Gastroesophageal sphincter (tissue), 4 donors: ENCODE measurements at regions not wholly inside any gene's neighbourhood (a gene's known extent, or its start where the extent isn't known, plus 50 kb on each side); places are given as distances from the start of the nearest gene placed in this dataset.

Experiments
- ATAC-seq: fragments of 150-250 bp; one replicate; pipeline ENCODE4 v1.9.1; 2016; ENCODE audit warnings: mild to moderate bottlenecking, moderate library complexity
- H3K27ac ChIP-seq, 4 donors: fragments of 200-600 bp; sonication (generic) in 3 of 4; 1 replicate in 3 of 4; 2 replicates in 1 of 4; pipeline ENCODE4 v1.5.1; 2016 to 2019
- H3K27me3 ChIP-seq: fragments of 200-600 bp; sonication (generic); one replicate; pipeline ENCODE4 v1.5.1; 2019
- H3K36me3 ChIP-seq, 2 donors: fragments of 200-600 bp; sonication (generic); one replicate each; pipeline ENCODE4 v1.5.1; 2019; ENCODE audit warnings: control low read depth in 1 of 2
- H3K4me1 ChIP-seq, 3 donors: fragments of 200-600 bp; sonication (generic); 1 replicate in 2 of 3; 2 replicates in 1 of 3; pipeline ENCODE4 v1.5.1; 2016 to 2019; ENCODE audit warnings: control low read depth in 2 of 3
- H3K4me3 ChIP-seq, 2 donors: fragments of 200-600 bp; sonication (generic); one replicate each; pipeline ENCODE4 v1.5.1; 2019; ENCODE audit warnings: mild to moderate bottlenecking in 1 of 2, moderate library complexity in 1 of 2
- H3K9me3 ChIP-seq, 3 donors: fragments of 200-600 bp; sonication (generic); one replicate each; pipeline ENCODE4 v1.5.1; 2017 to 2019; ENCODE audit warnings: control low read depth in 2 of 3
- EP300 ChIP-seq: sonication (generic); formaldehyde crosslinking; IDR thresholded peaks from one replicate; pipeline ENCODE4 v1.6.1; 2017; ENCODE audit warnings: antibody characterized with exemption, mild to moderate bottlenecking
- POLR2A ChIP-seq, 2 donors: fragments of 450-650 bp; IDR thresholded peaks; one replicate each; pipeline ENCODE4 v1.6.1; 2017; ENCODE audit warnings: antibody characterized with exemption in 2 of 2, mild to moderate bottlenecking in 2 of 2, moderate library complexity in 1 of 2
- POLR2AphosphoS5 ChIP-seq: sonication (generic); formaldehyde crosslinking; IDR thresholded peaks from one replicate; pipeline ENCODE4 v1.6.1; 2017; ENCODE audit warnings: antibody characterized with exemption
- whole genome bisulfite sequencing, 2 donors: methylation state at CpG; one replicate each; pipeline ENCODE4 v1.1.5; 2018; ENCODE audit warnings: low coverage in 1 of 2; 5-methylcytosine and 5-hydroxymethylcytosine counted together
- TF ChIP-seq, protein P1 (sequence below), 4 experiments: fragments of 200-600 bp in 2 of 4; fragments of 450-650 bp in 2 of 4; sonication (generic) in 1 of 4; IDR thresholded peaks; one replicate each; pipeline ENCODE4 v1.5.1; 2017 to 2019; ENCODE audit warnings: antibody characterized with exemption in 4 of 4, mild to moderate bottlenecking in 2 of 4, moderate library complexity in 2 of 4

GRCh38 chr5:112086740-112087139, 329.7 kb upstream of the NREP start:
- H3K27ac ChIP-seq = no peak overlapping the region
- TF ChIP-seq POLR2AphosphoS5 (no peak), POLR2A (IDR thresholded peaks at IDR 0.05) (no peak), EP300 (no peak)
- TF ChIP-seq, protein P1, sequence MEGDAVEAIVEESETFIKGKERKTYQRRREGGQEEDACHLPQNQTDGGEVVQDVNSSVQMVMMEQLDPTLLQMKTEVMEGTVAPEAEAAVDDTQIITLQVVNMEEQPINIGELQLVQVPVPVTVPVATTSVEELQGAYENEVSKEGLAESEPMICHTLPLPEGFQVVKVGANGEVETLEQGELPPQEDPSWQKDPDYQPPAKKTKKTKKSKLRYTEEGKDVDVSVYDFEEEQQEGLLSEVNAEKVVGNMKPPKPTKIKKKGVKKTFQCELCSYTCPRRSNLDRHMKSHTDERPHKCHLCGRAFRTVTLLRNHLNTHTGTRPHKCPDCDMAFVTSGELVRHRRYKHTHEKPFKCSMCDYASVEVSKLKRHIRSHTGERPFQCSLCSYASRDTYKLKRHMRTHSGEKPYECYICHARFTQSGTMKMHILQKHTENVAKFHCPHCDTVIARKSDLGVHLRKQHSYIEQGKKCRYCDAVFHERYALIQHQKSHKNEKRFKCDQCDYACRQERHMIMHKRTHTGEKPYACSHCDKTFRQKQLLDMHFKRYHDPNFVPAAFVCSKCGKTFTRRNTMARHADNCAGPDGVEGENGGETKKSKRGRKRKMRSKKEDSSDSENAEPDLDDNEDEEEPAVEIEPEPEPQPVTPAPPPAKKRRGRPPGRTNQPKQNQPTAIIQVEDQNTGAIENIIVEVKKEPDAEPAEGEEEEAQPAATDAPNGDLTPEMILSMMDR (IDR thresholded peaks at IDR 0.05) = no peak
- no peak for ATAC-seq
- no peaks in the 10 kb centered on the region for H3K36me3 ChIP-seq
- WGBS, 2 donors = 60 to 88% methylated on average over 1 of the region's 1 CpG
- H3K9me3 ChIP-seq = no peaks in the 10 kb centered on the region
- H3K4me1 ChIP-seq = no peaks in the 10 kb centered on the region
- H3K4me3 ChIP-seq = no peak overlapping the region
- no peaks in the 10 kb centered on the region for H3K27me3 ChIP-seq

DNA sequence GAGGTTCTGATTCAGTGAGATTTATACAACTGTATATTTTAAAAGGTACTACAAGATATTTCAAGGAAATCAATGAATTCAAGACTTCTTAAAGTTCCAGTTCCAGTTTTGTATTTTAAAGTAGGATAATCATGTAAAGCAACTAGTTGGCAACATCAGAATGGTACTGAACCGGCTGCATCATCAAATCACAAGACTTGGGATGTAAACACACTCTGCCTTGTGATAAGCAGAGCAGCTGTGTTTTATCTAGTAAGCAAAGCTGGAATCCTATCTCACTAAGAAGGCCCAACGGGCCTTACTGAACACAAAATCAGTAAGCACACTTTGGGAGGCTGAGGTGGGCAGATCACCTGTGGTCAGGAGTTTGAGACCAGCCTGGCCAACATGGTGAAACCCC, 327.2 kb upstream of the NREP start:
- Histone ChIP-seq H3K4me1 (no peaks in the 10 kb centered on the region), H3K9me3 (no peaks in the 10 kb centered on the region), H3K27ac (no peak overlapping the region), H3K36me3 (no peaks in the 10 kb centered on the region), H3K4me3 (no peak overlapping the region), H3K27me3 (no peaks in the 10 kb centered on the region)
- ATAC-seq = no peak
- 33 to 63% methylated on average over 1 to 2 of the region's 2 CpGs for WGBS, 2 donors
- TF ChIP-seq EP300 (no peak), POLR2A (IDR thresholded peaks at IDR 0.05) (no peak), POLR2AphosphoS5 (no peak)
- TF ChIP-seq, protein P1 (IDR thresholded peaks at IDR 0.05) = no peak

DNA sequence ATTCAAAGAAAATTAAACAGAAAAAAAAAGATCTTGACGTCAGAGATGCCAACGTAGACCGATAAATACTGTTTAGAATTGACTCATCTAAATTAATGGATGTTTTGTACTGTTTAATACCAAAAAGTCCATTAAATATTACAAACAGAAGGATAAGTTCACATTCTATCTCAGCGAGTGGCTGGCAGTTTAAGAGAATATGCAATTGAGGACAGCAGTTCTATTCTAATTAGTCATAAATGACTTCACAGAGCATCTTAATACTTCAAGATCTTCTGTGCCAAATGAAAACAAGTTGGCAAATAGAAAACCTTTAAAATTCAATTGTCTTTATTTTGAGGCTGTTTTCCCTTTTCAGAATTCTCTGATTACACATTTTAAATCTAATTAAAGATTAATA, 326.6 kb upstream of the NREP start:
- WGBS, 2 donors = 58 to 76% methylated on average over 4 of the region's 4 CpGs
- H3K9me3 ChIP-seq = no peaks in the 10 kb centered on the region
- no peaks in the 10 kb centered on the region for H3K27me3 ChIP-seq
- H3K36me3 ChIP-seq = no peaks in the 10 kb centered on the region
- no peak for ATAC-seq
- TF ChIP-seq POLR2A (IDR thresholded peaks at IDR 0.05) (no peak), EP300 (no peak), POLR2AphosphoS5 (no peak)
- TF ChIP-seq, protein P1 (IDR thresholded peaks at IDR 0.05) = no peak
- H3K4me1 ChIP-seq = no peaks in the 10 kb centered on the region
- no peak overlapping the region for H3K27ac ChIP-seq
- H3K4me3 ChIP-seq = no peak overlapping the region

DNA sequence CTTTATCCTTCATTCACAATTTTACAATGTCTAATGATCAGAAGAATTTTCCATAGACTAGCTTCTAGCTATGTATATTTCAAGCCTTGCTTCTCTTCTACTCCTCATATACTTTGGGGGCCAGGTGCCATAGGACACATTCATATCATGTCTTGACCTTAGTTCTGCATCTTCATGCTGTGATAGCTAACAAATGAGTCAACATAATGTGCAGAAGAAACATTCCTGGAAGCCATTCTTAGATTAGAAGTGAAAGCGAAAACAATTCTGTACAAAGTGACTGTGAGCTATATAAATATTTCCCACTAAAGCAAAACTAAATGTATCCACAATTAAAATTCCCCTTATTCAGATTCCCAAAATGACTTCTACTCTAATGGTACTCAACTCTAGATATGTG, 320.2 kb upstream of the NREP start:
- Histone ChIP-seq H3K27ac (no peak overlapping the region), H3K4me1 (no peaks in the 10 kb centered on the region), H3K9me3 (no peaks in the 10 kb centered on the region), H3K27me3 (no peaks in the 10 kb centered on the region), H3K36me3 (no peaks in the 10 kb centered on the region), H3K4me3 (no peak overlapping the region)
- 91 to 100% methylated on average over 1 of the region's 1 CpG for WGBS, 2 donors
- no peak for TF ChIP-seq POLR2AphosphoS5
- TF ChIP-seq POLR2A (IDR thresholded peaks at IDR 0.05) = no peak
- TF ChIP-seq, protein P1 (IDR thresholded peaks at IDR 0.05) = no peak
- no peak for ATAC-seq

GRCh38 chr5:112070022-112070421, 313.0 kb upstream of the NREP start:
- Histone ChIP-seq H3K4me1 (no peaks in the 10 kb centered on the region), H3K27me3 (no peaks in the 10 kb centered on the region), H3K9me3 (no peaks in the 10 kb centered on the region), H3K36me3 (no peaks in the 10 kb centered on the region), H3K27ac (no peak overlapping the region), H3K4me3 (no peak overlapping the region)
- TF ChIP-seq EP300 (no peak), POLR2A (IDR thresholded peaks at IDR 0.05) (no peak), POLR2AphosphoS5 (no peak)
- TF ChIP-seq, protein P1 (IDR thresholded peaks at IDR 0.05) = no peak
- ATAC-seq = no peak
- no CpG with 5 or more reads among the region's 1 CpG for WGBS, 2 donors
